ENCODE measurements at regions not wholly inside any gene's neighbourhood (a gene's known extent, or its start where the extent isn't known, plus 50 kb on each side); places are given as distances from the start of the nearest gene placed in this dataset.
"Not testable (repeated sequence)": the region's sequence is repeated elsewhere in the genome, so short reads cannot be mapped to it uniquely, and the experiment has no call there.

DNA sequence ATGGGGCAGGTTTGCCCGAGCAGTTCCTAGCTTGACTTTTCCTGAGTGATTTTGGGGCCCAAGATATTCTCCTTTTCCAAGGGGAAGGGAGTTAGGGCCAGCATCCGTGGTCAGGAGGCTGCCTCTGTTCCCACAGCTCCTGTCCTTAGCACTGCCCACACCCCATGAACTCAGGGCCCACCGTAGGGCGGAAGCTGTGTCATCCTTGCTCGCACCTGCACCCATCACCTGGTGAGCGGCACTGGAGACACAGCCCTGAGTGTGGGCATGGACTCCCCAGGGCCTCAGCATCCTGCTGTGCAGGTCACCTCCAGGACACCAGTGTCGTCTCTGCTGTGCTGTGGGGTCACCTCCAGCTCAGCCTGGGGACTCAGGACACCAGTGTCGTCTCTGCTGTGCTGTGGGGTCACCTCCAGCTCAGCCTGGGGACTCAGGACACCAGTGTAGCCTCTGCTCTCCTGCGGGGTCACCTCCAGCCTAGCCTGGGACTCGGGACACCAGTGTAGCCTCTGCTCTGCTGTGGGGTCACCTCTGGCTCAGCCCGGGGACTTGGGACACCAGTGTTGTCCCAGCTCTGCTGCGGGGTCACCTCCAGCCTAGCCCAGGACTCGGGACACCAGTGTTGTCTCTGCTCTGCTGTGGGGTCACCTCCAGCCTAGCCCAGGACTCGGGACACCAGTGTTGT is 322.9 kb downstream of the ADGRD1 start:
- FAIRE-seq, result no peak

DNA sequence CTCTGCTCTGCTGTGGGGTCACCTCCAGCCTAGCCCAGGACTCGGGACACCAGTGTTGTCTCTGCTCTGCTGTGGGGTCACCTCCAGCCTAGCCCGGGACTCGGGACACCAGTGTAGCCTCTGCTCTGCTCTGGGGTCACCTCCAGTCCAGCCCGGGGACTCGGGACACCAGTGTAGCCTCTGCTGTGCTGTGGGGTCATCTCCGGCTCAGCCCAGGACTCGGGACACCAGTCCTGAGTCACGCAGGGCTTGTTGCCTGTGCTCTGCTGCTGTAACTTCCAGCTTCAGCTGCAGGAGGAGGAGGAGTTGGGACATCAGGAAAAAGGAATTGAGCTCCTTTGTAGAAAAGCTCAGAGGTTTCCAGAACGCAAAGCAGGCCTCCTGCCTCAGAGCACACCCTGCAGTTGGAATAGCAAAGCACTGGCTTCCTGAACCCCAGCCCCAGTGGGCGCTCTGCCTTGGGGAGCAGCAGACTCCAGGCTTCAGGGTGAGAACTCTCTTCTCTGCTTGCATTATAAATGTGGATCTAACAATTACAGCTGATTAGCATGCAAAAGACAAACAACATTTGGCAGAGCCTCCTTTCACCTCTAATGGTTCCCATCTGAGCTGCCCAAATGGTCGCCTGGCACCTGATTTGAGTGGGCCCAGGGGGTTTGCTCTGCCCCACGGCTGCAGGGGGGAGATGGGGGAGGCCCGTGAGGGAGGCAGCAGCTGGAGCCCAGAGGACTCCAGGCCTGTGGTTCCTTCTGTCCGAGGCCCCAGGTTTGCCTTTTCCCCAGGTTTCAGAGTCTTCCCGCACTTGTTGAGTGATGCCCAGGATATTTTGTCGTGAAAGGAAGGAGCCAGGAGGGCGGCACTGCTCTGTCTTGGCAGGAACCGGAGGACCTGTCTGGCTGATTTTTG is 323.7 kb downstream of the ADGRD1 start:
- H3K9me1 ChIP-seq (ENCODE audit: control insufficient read depth, extremely low read depth, insufficient read depth, low read length); H3K9ac ChIP-seq (ENCODE audit: control insufficient read depth, extremely low read depth, insufficient read depth, low read length); FAIRE-seq; H3K9me3 ChIP-seq (ENCODE audit: control insufficient read depth, low read depth, low read length); H4K20me1 ChIP-seq (ENCODE audit: control insufficient read depth, extremely low read depth, insufficient read depth, low read length); H3K4me2 ChIP-seq (ENCODE audit: control insufficient read depth, extremely low read depth, insufficient read depth, low read depth, low read length); DNase-seq (ENCODE audit: low read depth, low spot score); H3K27ac ChIP-seq (ENCODE audit: control insufficient read depth, insufficient read depth, low read length); H3K27me3 ChIP-seq (ENCODE audit: control insufficient read depth, extremely low read depth, insufficient read depth, low read length); H3K4me3 ChIP-seq (ENCODE audit: control insufficient read depth in 2 of 3, extremely low read depth in 1 of 3, insufficient read depth in 2 of 3, low read depth in 1 of 3, low read length in 3 of 3); H3K4me1 ChIP-seq (ENCODE audit: control insufficient read depth, extremely low read depth, insufficient read depth, low read length); H3K36me3 ChIP-seq (ENCODE audit: control insufficient read depth in 2 of 2, extremely low read depth in 1 of 2, insufficient read depth in 2 of 2, low read length in 2 of 2); H3K79me2 ChIP-seq (ENCODE audit: control insufficient read depth, insufficient read depth, low read length); H2AFZ ChIP-seq (ENCODE audit: control insufficient read depth, low read length); dilution Hi-C loops (cut with MboI; ENCODE audit: extremely low pct_ligation_motif_present, low sequenced_read_pairs): not testable (repeated sequence)

More for the DNA sequence above, 322.9 kb downstream of the ADGRD1 start:
- Histone ChIP-seq H3K4me1 (ENCODE audit: control insufficient read depth, extremely low read depth, insufficient read depth, low read length) (no peaks in the 10 kb centered on the region), H4K20me1 (ENCODE audit: control insufficient read depth, extremely low read depth, insufficient read depth, low read length) (no peaks in the 10 kb centered on the region), H3K27ac (ENCODE audit: control insufficient read depth, insufficient read depth, low read length) (no peak overlapping the region), H3K4me3 (ENCODE audit: control insufficient read depth in 2 of 3, extremely low read depth in 1 of 3, insufficient read depth in 2 of 3, low read depth in 1 of 3, low read length in 3 of 3) (no peak overlapping the region), H3K9ac (ENCODE audit: control insufficient read depth, extremely low read depth, insufficient read depth, low read length) (no peak overlapping the region), H2AFZ (ENCODE audit: control insufficient read depth, low read length) (no peak overlapping the region), H3K79me2 (ENCODE audit: control insufficient read depth, insufficient read depth, low read length) (no peaks in the 10 kb centered on the region), H3K4me2 (ENCODE audit: control insufficient read depth, extremely low read depth, insufficient read depth, low read depth, low read length) (no peak overlapping the region), H3K9me3 (ENCODE audit: control insufficient read depth, low read depth, low read length) (peaks cover under 1% of the 10 kb centered on the region), H3K27me3 (ENCODE audit: control insufficient read depth, extremely low read depth, insufficient read depth, low read length) (no peaks in the 10 kb centered on the region), H3K9me1 (ENCODE audit: control insufficient read depth, extremely low read depth, insufficient read depth, low read length) (no peaks in the 10 kb centered on the region), H3K36me3 (ENCODE audit: control insufficient read depth in 2 of 2, extremely low read depth in 1 of 2, insufficient read depth in 2 of 2, low read length in 2 of 2) (no peaks in the 10 kb centered on the region)
- dilution Hi-C loops (cut with MboI; ENCODE audit: extremely low pct_ligation_motif_present, low sequenced_read_pairs), result no loop called here
- DNase-seq (ENCODE audit: low read depth, low spot score), result no peak
- TF ChIP-seq EZH2 (IDR thresholded peaks at IDR 0.05; ENCODE audit: low read length), result no peak
- TF ChIP-seq, protein P1, sequence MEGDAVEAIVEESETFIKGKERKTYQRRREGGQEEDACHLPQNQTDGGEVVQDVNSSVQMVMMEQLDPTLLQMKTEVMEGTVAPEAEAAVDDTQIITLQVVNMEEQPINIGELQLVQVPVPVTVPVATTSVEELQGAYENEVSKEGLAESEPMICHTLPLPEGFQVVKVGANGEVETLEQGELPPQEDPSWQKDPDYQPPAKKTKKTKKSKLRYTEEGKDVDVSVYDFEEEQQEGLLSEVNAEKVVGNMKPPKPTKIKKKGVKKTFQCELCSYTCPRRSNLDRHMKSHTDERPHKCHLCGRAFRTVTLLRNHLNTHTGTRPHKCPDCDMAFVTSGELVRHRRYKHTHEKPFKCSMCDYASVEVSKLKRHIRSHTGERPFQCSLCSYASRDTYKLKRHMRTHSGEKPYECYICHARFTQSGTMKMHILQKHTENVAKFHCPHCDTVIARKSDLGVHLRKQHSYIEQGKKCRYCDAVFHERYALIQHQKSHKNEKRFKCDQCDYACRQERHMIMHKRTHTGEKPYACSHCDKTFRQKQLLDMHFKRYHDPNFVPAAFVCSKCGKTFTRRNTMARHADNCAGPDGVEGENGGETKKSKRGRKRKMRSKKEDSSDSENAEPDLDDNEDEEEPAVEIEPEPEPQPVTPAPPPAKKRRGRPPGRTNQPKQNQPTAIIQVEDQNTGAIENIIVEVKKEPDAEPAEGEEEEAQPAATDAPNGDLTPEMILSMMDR (optimal IDR thresholded peaks at IDR 0.05 in 1 of 3, IDR thresholded peaks at IDR 0.05 in 1 of 3, conservative IDR thresholded peaks at IDR 0.05 in 1 of 3; ENCODE audit: extremely low read depth in 1 of 3, insufficient read depth in 2 of 3, low read length in 3 of 3), result no peak

DNA sequence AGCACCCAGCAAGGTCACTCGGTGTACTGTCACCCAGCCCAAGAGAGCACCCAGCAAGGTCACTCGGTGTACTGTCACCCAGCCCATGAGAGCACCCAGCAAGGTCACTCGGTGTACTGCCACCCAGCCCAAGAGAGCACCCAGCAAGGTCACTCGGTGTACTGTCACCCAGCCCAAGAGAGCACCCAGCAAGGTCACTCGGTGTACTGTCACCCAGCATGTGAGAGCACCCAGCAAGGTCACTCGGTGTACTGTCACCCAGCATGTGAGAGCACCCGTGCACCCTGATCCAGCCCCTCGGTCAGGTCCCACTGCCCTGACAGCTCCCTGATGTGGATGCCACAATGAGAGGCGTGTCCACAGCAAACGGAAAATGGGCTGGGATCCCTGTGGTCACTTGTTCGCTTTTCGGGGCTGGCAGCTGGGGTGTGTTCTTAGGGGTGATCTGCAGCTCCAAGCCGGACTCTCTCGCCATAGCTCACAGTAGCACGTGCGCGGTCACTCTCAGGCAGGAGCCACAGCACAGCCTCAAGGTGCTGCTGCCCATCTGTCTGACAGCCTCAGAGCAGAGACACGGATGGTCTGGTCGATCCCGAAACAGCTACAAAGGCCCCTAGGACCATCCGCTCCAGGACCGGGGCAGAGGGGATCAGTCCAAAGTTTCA is 324.9 kb downstream of the ADGRD1 start:
- H3K9me1 ChIP-seq (ENCODE audit: control insufficient read depth, extremely low read depth, insufficient read depth, low read length); H3K9me3 ChIP-seq (ENCODE audit: control insufficient read depth, low read depth, low read length); H3K4me2 ChIP-seq (ENCODE audit: control insufficient read depth, extremely low read depth, insufficient read depth, low read depth, low read length); FAIRE-seq; H3K27me3 ChIP-seq (ENCODE audit: control insufficient read depth, extremely low read depth, insufficient read depth, low read length); H2AFZ ChIP-seq (ENCODE audit: control insufficient read depth, low read length); DNase-seq (ENCODE audit: low read depth, low spot score); dilution Hi-C loops (cut with MboI; ENCODE audit: extremely low pct_ligation_motif_present, low sequenced_read_pairs); H3K4me1 ChIP-seq (ENCODE audit: control insufficient read depth, extremely low read depth, insufficient read depth, low read length); H3K36me3 ChIP-seq (ENCODE audit: control insufficient read depth in 2 of 2, extremely low read depth in 1 of 2, insufficient read depth in 2 of 2, low read length in 2 of 2); H3K4me3 ChIP-seq (ENCODE audit: control insufficient read depth in 2 of 3, extremely low read depth in 1 of 3, insufficient read depth in 2 of 3, low read depth in 1 of 3, low read length in 3 of 3); H3K79me2 ChIP-seq (ENCODE audit: control insufficient read depth, insufficient read depth, low read length); H3K9ac ChIP-seq (ENCODE audit: control insufficient read depth, extremely low read depth, insufficient read depth, low read length); H4K20me1 ChIP-seq (ENCODE audit: control insufficient read depth, extremely low read depth, insufficient read depth, low read length); H3K27ac ChIP-seq (ENCODE audit: control insufficient read depth, insufficient read depth, low read length): not testable (repeated sequence)

Data from keratinocyte (primary cell).